ENCODE measurements at regions not wholly inside any gene's neighbourhood (a gene's known extent, or its start where the extent isn't known, plus 50 kb on each side); places are given as distances from the start of the nearest gene placed in this dataset.

- Histone ChIP-seq H3K27me3 (ENCODE audit: control insufficient read depth, insufficient read depth, low read length) (no peaks in the 10 kb centered on the region), H4K20me1 (ENCODE audit: insufficient read depth, low read length) (no peaks in the 10 kb centered on the region), H2AK5ac (ENCODE audit: low read depth, low read length) (no peak overlapping the region), H3K4me2 (ENCODE audit: low read depth, low read length) (no peak overlapping the region), H2AFZ (replicated peaks; ENCODE audit: low read length, poor library complexity) (no peak overlapping the region), H3K9ac (ENCODE audit: low read depth, low read length) (no peak overlapping the region), H3K4me3 (ENCODE audit: insufficient read depth, low read depth, low read length) (no peak overlapping the region), H3K56ac (ENCODE audit: extremely low read depth, insufficient read depth, low read length) (no peak overlapping the region), H4K8ac (ENCODE audit: low read depth in 2 of 2, low read length in 2 of 2) (no peak overlapping the region), H2BK5ac (ENCODE audit: low read depth, low read length, poor library complexity, severe bottlenecking) (no peak overlapping the region), H4K91ac (ENCODE audit: insufficient read depth, low read depth, low read length) (no peak overlapping the region), H2BK120ac (ENCODE audit: low read depth, low read length) (no peak overlapping the region), H2BK15ac (ENCODE audit: low read depth, low read length) (no peak overlapping the region), H3K23ac (ENCODE audit: low read depth, low read length) (no peak overlapping the region), H4K5ac (ENCODE audit: low read depth, low read length) (no peak overlapping the region), H3K9me1 (ENCODE audit: insufficient read depth, low read length) (no peaks in the 10 kb centered on the region), H2BK20ac (ENCODE audit: low read depth, low read length) (no peak overlapping the region), H3K27ac (ENCODE audit: insufficient read depth, low read length) (no peak overlapping the region), H3K14ac (replicated peaks; ENCODE audit: low read depth, low read length) (no peak overlapping the region), H2AK9ac (replicated peaks; ENCODE audit: low read depth, low read length, poor library complexity) (no peak overlapping the region), H3K4me1 (ENCODE audit: control insufficient read depth, insufficient read depth, low read length) (no peaks in the 10 kb centered on the region), H3K79me1 (ENCODE audit: low read depth in 1 of 2, low read length in 2 of 2) (no peaks in the 10 kb centered on the region), H3K9me3 (ENCODE audit: control insufficient read depth, insufficient read depth, low read length) (no peaks in the 10 kb centered on the region), H3K18ac (ENCODE audit: low read depth, low read length) (no peak overlapping the region), H3K4ac (ENCODE audit: low read depth, low read length) (no peak overlapping the region), H3K36me3 (ENCODE audit: control insufficient read depth, insufficient read depth, low read length) (no peaks in the 10 kb centered on the region)
- ChIA-PET POLR2A (ENCODE audit: unreplicated experiment) (no interaction called here), CTCF (no interaction called here)
- no peak for ATAC-seq (ENCODE audit: low read depth)
- intact Hi-C loops (cut with micrococcal nuclease) (no loop called here), in situ Hi-C loops (cut with MboI; ENCODE audit: low sequenced_read_pairs) (no loop called here), dilution Hi-C loops (cut with HindIII; ENCODE audit: low sequenced_read_pairs, unreplicated experiment) (no loop called here)
- no peak for TF ChIP-seq RAD21 (IDR thresholded peaks at IDR 0.05; ENCODE audit: low read length)
- no peak for TF ChIP-seq POLR2A (IDR thresholded peaks at IDR 0.05; ENCODE audit: low read depth, low read length)
- no peak for TF ChIP-seq CEBPB (IDR thresholded peaks at IDR 0.05; ENCODE audit: low read depth, low read length)
- no peak for TF ChIP-seq ELK1 (IDR thresholded peaks at IDR 0.05; ENCODE audit: borderline replicate concordance, low read depth, low read length)
- no peak for TF ChIP-seq CHD1 (IDR thresholded peaks at IDR 0.05; ENCODE audit: low read depth, low read length)
- TF ChIP-seq SMC3 (IDR thresholded peaks at IDR 0.05; ENCODE audit: low read depth, low read length) = no peak
- no peak for TF ChIP-seq MAZ (IDR thresholded peaks at IDR 0.05; ENCODE audit: borderline replicate concordance, low read depth, low read length)
- TF ChIP-seq FOS (IDR thresholded peaks at IDR 0.05; ENCODE audit: low read depth, low read length) = no peak
- no peak for TF ChIP-seq NFE2L2 (IDR thresholded peaks at IDR 0.05; ENCODE audit: low read depth, low read length)
- TF ChIP-seq CTCF (conservative IDR thresholded peaks at IDR 0.05; ENCODE audit: low read depth, low read length) = no peak
- no peak for TF ChIP-seq RCOR1 (IDR thresholded peaks at IDR 0.05; ENCODE audit: insufficient replicate concordance, low read length)
- TF ChIP-seq RFX5 (IDR thresholded peaks at IDR 0.05; ENCODE audit: low read depth, low read length) = no peak
- no peak for TF ChIP-seq USF2 (IDR thresholded peaks at IDR 0.05; ENCODE audit: low read depth, low read length)
- no peak for TF ChIP-seq MAFK (IDR thresholded peaks at IDR 0.05; ENCODE audit: low read depth, low read length)
- no peak for TF ChIP-seq BHLHE40 (IDR thresholded peaks at IDR 0.05; ENCODE audit: low read depth, low read length)
- TF ChIP-seq MXI1 (IDR thresholded peaks at IDR 0.05; ENCODE audit: borderline replicate concordance, low read depth, low read length) = no peak
- DNase-seq = no peak
- BruUV-seq (replicated peaks) = no TSS peak
These were observed 970.5 kb downstream of the TTLL7 start for GRCh38 chr1:83028467-83028866.
